Right lung (tissue), 2 donors: ENCODE measurements at regions not wholly inside any gene's neighbourhood (a gene's known extent, or its start where the extent isn't known, plus 50 kb on each side); places are given as distances from the start of the nearest gene placed in this dataset.

Experiments used
- DNase-seq, 2 donors: peaks; one replicate each; pipeline ENCODE4 v3.0.0-alpha.2; 2013

DNA sequence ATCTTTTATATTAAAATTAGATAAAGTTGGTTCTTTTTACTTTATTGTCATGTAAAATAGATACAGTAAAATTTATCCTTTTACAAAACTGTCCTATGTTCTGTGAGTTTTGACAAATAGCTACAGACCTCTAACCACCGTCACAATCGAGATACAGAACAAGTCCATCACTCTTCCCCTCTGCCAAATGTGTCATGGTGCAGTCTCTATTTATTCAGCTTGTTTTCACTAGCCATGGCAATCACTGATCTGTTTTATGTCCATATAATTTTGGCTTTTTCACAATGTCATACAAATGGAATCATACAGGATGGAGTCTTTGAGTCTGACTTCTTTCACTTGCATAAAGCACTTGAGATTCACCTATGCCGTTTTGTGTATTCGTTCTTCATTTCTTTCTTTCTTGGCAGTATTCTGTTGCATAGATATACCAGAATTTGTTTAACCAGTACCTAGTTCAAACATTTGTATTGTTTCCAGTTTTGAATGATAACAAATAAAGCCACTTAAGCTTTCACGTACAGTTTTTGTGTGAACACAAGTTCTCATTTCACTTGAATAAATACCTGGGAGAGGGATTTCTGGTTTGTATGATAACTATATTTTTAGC, 273.2 kb upstream of the MPDZ start:
- DNase-seq = no peak

DNA sequence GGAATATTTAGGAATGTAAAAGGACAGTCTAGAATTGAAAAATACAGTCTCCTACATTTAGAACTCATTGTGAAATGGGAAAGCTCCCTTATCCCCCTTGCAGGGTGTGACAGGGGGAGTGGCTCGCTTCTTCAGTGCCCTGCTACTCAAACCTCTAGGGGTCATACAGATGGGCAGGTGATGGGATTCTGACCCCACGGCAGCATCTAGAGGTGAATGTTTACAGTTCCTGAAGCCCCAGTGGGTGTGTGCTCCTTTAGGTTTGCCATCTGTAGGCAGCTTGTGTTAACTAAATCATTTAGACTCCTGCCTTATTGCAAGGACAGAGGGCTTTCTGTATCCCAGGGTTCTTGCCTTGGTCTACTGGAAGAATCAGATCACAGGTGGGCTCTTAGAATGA, 271.0 kb upstream of the MPDZ start:
- DNase-seq = no peak

DNA sequence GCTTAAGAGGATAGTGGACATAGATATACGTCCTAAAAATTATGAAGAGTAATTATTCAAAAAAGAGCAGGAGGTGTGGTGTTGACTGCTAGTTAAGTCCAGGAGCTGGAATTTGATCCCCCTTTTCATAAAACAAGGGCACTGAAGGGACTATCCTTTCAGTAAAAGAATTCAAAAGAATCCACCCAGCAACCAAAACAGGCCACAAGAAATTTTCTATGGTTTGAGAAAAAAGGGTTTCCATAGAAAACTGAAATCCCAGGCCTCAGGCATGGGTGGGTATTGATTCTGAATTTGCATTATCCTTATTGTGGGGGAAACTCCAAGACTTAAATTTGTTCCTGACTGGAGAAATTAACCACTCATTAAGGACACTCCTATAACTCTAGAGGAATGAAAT, 269.0 kb upstream of the MPDZ start:
- DNase-seq = no peak

DNA sequence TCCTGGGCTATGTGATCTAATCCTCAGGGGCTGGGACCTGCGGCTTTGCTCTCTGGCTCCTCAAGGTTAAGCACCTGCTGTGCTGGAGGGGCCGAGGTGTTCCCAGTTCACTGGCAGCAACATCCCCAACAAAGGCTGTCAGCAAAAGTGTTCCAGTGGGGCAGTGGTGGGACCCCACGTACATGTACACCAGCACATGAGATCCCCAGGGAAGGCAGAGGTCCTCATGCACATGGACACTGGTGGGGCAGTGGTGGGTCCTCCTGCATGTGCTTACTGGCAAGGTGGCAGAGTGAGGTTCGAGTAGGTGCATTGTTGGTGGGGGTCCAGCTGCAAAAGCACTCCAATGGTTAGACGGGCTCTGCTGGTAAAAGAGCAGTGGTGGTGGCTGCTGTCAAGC, 255.6 kb upstream of the MPDZ start:
- no peak for DNase-seq

DNA sequence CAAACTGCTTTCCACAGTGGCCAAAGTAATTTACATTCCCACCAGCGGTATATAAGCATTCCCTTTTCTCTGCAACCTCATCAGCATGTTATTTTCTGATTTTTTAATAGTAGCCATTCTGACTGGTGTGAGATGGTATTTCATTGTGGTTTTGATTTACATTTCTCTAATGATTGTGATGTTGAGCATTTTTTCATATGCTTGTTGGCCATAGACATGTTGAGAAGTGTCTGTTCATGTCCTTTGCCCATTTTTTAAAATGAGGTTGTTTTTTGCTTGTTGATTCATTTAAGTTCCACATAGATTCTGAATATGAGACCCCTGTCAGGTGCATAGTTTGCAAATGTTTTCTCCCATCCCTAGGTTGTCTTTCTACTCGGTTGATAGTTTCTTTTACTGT, 254.5 kb upstream of the MPDZ start:
- DNase-seq = no peak

DNA sequence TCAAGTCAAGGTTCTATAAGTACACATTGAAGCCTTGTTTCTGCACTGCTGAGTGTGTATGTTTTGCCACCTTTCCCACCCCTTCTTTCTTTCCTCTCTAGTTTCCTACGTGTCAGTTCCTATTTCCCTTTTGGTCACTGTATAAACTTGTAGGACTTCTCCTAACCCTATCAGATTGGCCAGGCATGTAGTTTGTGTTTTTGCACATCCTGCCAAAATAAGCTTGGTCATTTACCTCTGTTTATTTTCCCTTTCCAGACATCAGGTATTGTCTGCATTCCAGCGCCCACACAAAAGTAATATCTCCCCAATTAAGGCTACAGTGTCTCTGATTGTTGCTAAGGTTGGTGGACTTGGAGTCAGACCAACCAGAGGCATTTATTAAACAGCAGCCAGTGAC, 252.9 kb upstream of the MPDZ start:
- DNase-seq = no peak

DNA sequence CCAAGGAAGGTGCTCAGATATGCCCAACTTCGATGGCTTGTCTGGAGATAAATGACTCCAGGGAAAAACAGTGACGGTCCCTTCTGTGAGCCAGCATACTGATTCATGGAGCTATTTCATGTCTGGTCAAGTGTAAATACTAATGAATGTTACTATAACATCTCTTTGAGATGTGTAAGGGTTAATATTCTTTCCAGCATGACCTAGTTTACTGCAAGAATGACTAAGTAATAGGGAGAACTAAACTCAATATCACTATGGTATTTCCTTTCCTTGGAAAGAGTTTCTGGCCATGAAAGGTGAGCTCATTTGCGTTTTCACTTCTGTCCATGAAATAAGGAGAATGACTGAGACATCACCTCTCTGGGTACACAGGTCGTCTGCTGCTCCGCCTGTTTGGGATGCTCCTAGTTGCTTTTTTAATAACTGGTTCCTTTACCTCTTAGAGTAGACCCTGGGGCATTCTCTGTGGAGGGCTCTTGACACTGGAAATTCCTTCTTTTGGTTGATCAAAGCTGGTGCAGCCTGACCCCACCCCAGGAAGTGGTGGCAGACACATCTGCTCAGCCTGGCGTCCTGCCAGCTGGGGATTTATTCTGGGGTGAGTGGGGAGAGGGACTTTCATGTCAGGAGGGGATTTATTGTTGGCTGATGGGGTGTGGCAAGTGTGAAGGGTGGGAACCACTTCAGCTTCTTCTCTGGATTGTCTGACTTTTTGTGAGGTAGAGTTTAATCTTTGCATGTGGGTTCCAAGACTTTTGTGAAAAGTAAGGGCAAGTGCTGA, 250.0 kb upstream of the MPDZ start:
- no peak for DNase-seq

DNA sequence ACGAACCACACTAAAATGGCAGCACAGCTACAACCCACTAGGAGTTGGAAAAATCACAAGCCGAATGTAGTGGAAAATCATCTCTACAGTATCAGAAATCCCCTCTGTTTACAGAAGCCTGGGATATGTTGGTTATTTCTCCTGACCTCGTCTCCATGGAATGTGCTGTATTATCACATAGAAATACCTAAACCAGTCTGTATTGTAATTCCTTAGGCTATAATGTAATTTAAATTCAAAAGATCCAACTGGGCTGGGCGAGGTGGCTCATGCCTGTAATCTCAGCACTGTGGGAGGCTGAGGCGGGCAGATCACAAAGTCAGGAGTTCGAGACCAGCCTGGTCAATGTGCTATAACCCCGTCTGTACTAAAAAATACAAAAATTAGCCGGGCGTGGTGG, 244.8 kb upstream of the MPDZ start:
- DNase-seq = no peak

DNA sequence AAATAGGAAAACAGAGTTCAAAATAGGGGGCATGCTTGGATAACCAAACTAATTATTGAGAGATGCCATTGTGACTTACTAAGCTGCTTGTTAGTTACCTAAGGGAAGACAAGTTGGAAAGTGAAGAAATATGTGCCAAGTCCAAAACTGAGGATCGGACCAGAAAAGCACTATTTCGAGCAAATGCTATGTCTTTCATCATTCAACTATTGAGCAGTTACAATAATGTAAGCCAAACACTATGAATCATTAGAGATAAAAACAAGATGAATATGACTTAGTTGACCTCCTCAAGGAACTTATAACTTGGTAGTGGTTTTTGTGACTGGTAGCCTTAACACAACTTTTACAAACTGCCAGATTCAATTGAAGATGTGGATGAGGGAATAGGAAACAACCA, 240.6 kb upstream of the MPDZ start:
- DNase-seq = no peak

DNA sequence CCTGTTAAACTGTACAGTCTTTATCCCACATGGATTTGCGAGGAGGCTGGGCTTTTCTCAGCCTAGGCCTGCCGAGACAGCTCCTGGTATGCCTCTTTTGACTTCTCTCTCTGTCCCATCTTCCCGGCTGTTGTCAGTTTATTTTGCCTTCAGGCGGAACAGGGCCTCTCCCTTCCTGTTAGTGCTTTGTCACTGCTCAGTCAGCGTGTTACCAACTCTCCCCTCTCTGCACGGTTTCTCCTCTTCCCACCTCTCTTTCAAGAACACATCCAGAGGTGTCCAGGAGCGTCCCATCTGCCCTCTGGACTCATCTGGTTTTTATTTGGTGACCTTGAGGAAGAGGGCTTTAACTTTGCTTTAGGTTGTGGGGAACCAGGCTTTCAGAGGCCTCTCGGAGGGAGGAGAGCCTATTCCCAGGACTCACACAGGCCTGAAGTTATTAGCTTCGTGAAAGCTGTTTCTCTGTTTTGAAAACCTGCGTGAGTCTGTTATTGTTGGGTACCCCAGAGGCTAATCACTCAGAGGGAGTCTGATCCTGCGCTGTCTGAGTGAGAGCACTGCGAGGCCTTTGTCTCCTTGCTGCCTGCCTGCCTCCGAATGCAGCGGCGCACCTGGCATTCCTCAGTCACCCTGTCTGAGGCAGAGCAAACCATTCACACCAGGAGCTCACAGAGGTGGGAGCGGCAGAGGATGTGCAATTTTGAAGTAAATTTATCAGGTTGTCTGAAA, 234.4 kb upstream of the MPDZ start:
- DNase-seq = no peak

DNA sequence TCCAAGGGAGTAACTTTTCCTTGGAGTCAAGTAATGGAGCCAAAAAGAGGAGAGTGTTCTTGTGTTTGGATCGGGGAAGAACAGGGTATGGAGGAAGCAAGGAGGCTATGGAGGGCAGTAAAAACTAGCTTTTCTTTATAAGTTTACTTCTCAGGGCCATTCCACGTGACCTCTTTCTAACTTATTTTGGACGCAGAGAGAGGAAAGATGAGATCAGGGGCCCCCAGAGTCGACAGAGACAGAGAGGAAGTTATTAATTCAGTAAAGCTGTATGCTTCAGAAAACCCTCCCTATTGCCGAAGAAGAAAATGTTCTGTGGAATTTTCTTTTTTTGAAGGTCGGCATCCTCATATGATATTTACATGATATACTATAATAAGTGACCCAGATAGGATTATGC, 233.8 kb upstream of the MPDZ start:
- no peak for DNase-seq

DNA sequence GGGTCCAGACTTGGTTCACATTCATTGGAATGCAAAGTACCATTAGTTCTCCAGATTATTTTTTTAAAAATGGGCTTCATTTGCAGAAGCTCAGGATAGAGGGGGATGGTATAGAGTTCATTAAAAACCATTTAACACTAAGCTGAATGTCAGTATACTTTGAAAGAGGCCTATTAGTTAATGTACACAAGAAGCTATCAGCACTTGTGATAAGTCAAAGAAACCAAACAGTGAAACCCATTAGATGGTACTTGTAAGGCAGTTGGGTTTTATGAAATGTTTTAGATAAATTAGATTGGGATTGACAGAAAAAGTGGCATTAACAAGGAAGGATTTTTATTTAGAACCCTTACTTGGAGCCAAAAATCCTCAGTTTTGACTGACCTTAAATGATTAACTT, 229.2 kb upstream of the MPDZ start:
- peak in 1 of 2 donors; percentile 36 for DNase-seq

DNA sequence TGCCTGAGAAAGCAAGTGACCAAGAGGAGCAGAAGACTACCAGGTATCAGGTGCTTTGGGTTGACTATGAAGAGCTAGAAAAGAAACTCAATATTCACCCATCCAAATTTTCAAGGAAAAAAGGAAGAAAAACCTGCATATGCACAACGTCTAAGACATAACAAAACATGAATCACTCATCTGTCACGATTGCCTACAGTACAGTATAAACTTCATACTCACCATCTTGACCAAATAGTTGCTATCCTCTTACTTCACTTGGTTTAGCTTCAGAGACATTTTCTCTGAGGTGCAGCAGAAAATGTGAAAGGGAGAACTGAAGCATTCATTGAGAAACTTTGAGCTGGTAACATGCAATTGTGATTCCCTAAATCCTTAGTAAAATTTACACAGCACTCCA, 228.6 kb upstream of the MPDZ start:
- DNase-seq = no peak

DNA sequence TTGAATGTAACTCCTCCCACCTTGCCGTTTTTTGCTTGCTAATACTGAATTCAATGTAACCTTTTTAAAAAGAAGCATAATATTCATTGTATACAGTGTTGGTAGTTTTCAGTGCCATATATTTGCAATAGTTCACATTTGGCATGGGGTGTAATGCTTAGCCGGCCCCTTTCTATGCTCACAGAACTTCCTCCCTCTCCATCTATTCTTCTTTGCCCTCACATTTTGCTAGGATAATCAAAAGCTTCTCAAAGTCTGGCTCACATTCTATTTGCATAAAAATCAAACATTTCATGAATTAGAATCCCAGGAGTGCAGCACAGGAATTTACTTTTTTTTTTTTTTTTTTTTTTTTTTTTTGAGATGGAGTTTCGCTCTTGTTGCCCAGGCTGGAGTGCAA, 226.3 kb upstream of the MPDZ start:
- no peak for DNase-seq

DNA sequence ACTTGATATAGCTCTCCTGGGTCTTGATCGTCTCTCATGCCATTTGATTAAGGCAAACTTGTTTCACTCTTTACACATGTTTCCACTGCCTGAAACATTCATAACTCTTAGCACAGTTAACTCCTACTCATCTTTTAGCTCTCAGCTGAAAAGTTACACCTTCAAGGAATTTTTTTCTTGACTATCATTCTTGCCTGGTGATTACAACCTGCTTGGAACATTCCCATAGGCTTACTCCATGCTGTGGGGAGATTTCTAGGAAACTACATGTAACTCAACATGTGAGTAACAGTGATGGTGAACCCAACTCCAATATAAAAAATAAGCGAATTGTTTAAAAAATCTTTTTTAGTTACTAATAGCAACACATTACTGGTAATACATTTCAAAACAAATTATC, 224.1 kb upstream of the MPDZ start:
- no peak for DNase-seq

DNA sequence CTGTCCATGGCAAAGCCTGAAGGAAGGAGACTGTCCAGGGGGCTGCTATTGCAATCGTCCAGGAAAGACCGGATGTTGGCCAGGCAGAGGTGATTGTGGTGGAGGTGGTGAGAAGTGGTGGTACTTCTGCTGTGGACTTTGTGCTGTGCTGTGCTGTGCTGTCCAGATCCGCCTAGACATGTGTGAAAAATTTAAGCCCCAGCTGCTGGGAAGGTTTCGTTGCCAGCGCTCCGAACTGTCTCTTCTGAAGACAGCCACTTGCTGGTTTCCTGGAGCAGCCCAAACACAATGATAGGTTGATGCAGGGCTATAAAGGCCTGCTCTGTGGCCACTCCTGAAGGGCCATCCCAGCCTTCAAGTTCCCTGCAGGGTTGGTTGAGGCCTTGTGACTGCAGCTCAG, 223.0 kb upstream of the MPDZ start:
- no peak for DNase-seq

DNA sequence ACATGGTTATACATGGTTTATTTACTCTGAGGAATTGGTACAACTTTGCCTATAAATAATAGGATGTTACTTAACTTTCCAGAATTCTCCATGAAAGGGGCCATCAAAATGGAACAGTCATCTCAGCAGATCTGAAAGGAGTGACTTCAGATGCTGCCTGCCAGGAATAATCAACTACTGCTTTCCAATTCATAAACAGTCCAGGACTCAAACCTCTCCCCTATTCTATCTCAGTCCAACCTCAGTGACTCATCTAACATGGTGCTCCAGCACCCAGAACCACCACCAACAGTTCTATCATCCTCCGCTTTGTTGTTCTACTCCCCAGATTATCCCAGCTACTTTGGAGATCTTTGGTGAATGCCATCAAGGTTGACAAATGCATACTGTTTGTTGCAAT, 221.5 kb upstream of the MPDZ start:
- DNase-seq = no peak

DNA sequence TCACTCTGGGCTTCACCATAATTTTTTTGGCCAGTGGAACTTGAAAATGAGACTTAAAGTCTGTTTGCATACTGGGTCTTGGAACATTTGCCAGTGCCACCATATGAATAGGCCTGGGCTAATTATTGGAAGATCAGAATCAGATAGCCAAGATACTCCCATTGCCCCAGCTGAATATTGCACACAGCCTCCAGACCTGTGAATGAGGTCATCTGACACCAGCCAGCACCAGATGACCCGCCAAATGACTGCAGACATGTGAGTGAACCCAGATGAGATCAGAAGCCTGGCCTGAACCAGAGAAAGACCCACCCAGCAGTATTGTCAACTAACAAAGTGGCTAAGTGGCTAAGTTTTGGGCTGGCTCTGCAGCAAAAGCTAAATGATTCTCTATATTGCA, 220.5 kb upstream of the MPDZ start:
- no peak for DNase-seq

DNA sequence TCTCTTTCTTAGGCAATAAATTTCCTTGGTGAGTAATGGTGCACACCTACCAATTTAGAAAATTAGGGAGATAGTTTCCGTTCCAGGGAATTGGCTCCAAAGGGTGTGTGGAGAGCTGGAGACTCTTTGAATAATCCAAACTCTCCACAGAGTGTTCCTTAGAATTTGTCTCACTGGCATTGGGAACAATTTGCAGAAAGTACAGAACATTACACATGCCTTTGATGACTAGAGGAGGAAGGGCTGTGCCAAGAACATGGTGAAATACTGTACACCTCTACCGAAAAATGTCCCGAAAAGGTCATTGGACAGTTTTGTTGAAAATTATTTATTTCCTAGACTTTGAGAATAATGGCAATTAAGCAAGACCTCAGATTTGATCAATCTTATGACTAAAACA, 214.2 kb upstream of the MPDZ start:
- DNase-seq = no peak

DNA sequence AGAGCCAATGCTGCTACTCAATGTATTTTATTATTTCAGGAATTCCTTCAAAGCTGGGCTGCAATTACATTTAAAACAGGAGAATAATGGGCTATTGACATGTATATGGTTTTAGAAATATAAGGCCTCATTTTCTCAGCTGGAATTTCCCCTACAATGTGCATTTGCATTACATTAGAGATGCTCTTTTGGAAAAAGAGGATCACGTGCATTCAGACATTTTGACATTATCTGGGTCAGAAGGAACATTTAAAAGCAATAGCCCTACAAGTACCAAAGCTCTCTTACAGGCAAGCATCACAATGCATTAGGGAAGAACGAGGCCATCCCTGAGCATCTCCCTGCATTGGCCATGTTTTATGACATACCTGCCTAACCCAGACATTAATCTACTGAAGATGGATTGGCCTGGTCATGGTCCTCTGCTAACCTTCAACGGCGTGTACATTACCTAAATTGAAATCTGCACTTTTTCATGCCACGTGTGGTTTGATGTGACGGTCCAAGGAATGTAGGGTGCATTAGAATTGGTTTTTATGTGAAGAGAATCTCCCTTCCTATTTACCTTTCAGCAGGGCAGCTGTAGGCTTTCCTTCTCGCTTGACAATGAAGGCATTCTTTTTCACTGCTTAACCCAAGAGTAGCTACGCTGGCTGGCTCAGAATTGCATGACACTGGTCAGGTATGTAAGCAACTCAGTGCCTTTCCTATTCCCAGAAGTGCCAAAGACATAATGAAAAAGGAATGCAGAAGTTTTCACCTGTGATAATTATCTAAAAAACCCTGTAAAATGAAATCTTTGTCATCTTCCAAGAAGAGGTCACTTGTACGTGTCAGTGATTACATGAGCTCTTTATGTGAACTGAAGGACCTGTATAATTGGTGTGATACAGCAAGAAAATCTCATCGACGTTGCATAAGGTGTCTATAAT, 212.3 kb upstream of the MPDZ start:
- no peak for DNase-seq

DNA sequence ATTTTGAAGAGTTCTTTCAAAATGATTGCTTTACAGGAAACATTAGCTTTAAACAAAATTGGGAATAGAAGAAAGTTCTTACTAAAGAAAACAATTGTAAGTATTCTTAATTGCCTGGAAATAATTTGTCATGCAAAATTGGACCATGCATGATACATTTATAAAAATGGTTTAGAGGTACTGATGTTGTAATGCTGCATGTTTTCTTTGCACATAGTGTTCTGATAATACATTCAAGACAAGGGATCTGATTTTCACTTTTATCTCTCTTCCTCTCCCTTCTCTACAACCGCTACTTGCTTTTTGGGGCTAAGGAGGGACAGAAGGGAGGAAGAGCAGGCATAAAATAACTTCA, 211.6 kb upstream of the MPDZ start:
- DNase-seq = no peak

DNA sequence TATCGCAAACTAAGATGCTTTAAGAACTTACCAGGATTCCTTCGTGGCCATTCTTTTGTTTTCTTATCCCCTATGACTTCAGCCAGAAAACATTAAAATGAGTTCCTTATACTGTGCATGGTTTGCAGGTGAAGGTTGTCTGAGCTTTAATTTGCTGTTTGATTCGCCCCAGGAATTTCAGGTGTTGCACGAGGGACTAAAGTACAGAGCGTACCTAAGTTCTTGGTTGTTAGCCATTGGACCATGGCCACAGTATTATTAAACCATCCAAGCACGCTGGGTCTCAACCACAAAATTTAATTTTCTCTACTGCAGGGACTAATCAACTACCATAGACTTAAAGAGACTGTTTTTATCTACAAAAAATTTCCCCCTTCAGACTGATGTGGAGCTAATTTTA, 208.4 kb upstream of the MPDZ start:
- no peak for DNase-seq
